PFSK-1 (cell line): ENCODE measurements at regions not wholly inside any gene's neighbourhood (a gene's known extent, or its start where the extent isn't known, plus 50 kb on each side); places are given as distances from the start of the nearest gene placed in this dataset.

ENCODE experiments used
- FOXP2 ChIP-seq: optimal IDR thresholded peaks from 2 replicates; pipeline ENCODE3; 2011; ENCODE audit warnings: borderline replicate concordance, control low read depth, inconsistent platforms; ENCODE audit not compliant: insufficient read depth; ENCODE audit errors: extremely low read length, extremely low read depth
- POLR2AphosphoS5 ChIP-seq: IDR thresholded peaks from 2 replicates; pipeline ENCODE4 v1.6.1; 2012; ENCODE audit warnings: low read depth, mild to moderate bottlenecking, control low read depth, low read length, moderate library complexity
- REST ChIP-seq, 2 experiments: IDR thresholded peaks; 2 replicates each; pipeline versions ENCODE4 v1.6.1 to v1.8.0; 2011 to 2012; ENCODE audit warnings: low read depth in 2 of 2, low read length in 2 of 2, control low read depth in 1 of 2, inconsistent platforms in 1 of 2, mild to moderate bottlenecking in 1 of 2, moderate library complexity in 1 of 2; ENCODE audit not compliant: insufficient read depth in 1 of 2
- SIN3A ChIP-seq: IDR thresholded peaks from 2 replicates; pipeline ENCODE4 v1.6.1; 2012; ENCODE audit warnings: mild to moderate bottlenecking, low read length, moderate library complexity, borderline replicate concordance; ENCODE audit not compliant: insufficient read depth
- TAF1 ChIP-seq: IDR thresholded peaks from 2 replicates; pipeline ENCODE4 v1.6.1; 2012; ENCODE audit warnings: low read length, control low read depth, borderline replicate concordance; ENCODE audit not compliant: insufficient read depth

- no peak for TF ChIP-seq SIN3A
- TF ChIP-seq POLR2AphosphoS5, result no peak
- no peak for TF ChIP-seq REST (IDR thresholded peaks at IDR 0.05; ENCODE audit: insufficient read depth in 1 of 2, low read depth in 2 of 2, low read length in 2 of 2)
- no peak for TF ChIP-seq FOXP2
- no peak for TF ChIP-seq TAF1
These were observed 1060.0 kb downstream of the NAALADL2 start for GRCh38 chr3:175919133-175919532.

GRCh38 chr3:175916191-175916934, 1057.2 kb downstream of the NAALADL2 start:
- TF ChIP-seq TAF1 (no peak), FOXP2 (no peak), REST (IDR thresholded peaks at IDR 0.05; ENCODE audit: insufficient read depth in 1 of 2, low read depth in 2 of 2, low read length in 2 of 2) (no peak)

- no peak for TF ChIP-seq POLR2AphosphoS5
- TF ChIP-seq FOXP2, result no peak
- TF ChIP-seq TAF1, result no peak
- no peak for TF ChIP-seq SIN3A
- no peak for TF ChIP-seq REST (IDR thresholded peaks at IDR 0.05; ENCODE audit: insufficient read depth in 1 of 2, low read depth in 2 of 2, low read length in 2 of 2)
These were observed 1055.7 kb downstream of the NAALADL2 start for GRCh38 chr3:175914785-175915184.

GRCh38 chr3:175913286-175913685, 1054.2 kb downstream of the NAALADL2 start:
- TF ChIP-seq SIN3A (no peak), FOXP2 (no peak), REST (IDR thresholded peaks at IDR 0.05; ENCODE audit: insufficient read depth in 1 of 2, low read depth in 2 of 2, low read length in 2 of 2) (no peak), TAF1 (no peak), POLR2AphosphoS5 (no peak)

- no peak for TF ChIP-seq SIN3A
- no peak for TF ChIP-seq REST (IDR thresholded peaks at IDR 0.05; ENCODE audit: insufficient read depth in 1 of 2, low read depth in 2 of 2, low read length in 2 of 2)
- TF ChIP-seq TAF1, result no peak
- no peak for TF ChIP-seq FOXP2
- TF ChIP-seq POLR2AphosphoS5, result no peak
These were observed 1052.8 kb downstream of the NAALADL2 start for GRCh38 chr3:175911937-175912336.
